ENCODE measurements at regions not wholly inside any gene's neighbourhood (a gene's known extent, or its start where the extent isn't known, plus 50 kb on each side); places are given as distances from the start of the nearest gene placed in this dataset.

- TF ChIP-seq FOXK2 (IDR thresholded peaks at IDR 0.05) (no peak), SP1 (IDR thresholded peaks at IDR 0.05) (no peak), ARNT (IDR thresholded peaks at IDR 0.05) (no peak), ELF4 (IDR thresholded peaks at IDR 0.05) (no peak), TARDBP (IDR thresholded peaks at IDR 0.05) (no peak), HDGF (IDR thresholded peaks at IDR 0.05; ENCODE audit: borderline replicate concordance) (no peak), BHLHE40 (IDR thresholded peaks at IDR 0.05; ENCODE audit: borderline replicate concordance) (no peak), FOXM1 (IDR thresholded peaks at IDR 0.05; ENCODE audit: borderline replicate concordance) (no peak), ZNF384 (IDR thresholded peaks at IDR 0.05) (no peak), PKNOX1 (IDR thresholded peaks at IDR 0.05) (no peak), FOXA1 (IDR thresholded peaks at IDR 0.05) (no peak), SUZ12 (IDR thresholded peaks at IDR 0.05) (no peak)
Observed at GRCh38 chr18:37742436-37742835, 176.8 kb upstream of the CELF4 start.

Data from HEK293T (cell line).